CD4-positive, alpha-beta T cell (primary cell): ENCODE measurements at regions not wholly inside any gene's neighbourhood (a gene's known extent, or its start where the extent isn't known, plus 50 kb on each side); places are given as distances from the start of the nearest gene placed in this dataset.

Experiments
- ATAC-seq: fragments of 200-7000 bp; cut with Tn5 transposase; one replicate; pipeline ENCODE4 v1.10.0; 2022; ENCODE audit warnings: mild to moderate bottlenecking; ENCODE audit not compliant: poor library complexity
- CTCF ChIA-PET: fragments of 350-600 bp; sonication (Branson Sonifier 250); formaldehyde crosslinking; loops from one replicate; lab custom pipeline; 2021; ENCODE audit warnings: antibody characterized with exemption, inconsistent platforms; lab: Charles Lee
- POLR2A ChIA-PET: fragments of 350-600 bp; sonication (Branson Sonifier 250); formaldehyde crosslinking; loops from one replicate; lab custom pipeline; 2021; ENCODE audit warnings: antibody characterized with exemption, inconsistent platforms; lab: Charles Lee
- DNase-seq, 14 experiments: peaks; one replicate each; pipeline ENCODE4 v3.0.0-alpha.2; 2013 to 2020; ENCODE audit warnings: mixed read lengths in 2 of 14
- H3K27ac ChIP-seq, 2 donors: one replicate each; pipeline versions ENCODE4 v1.5.1 to v1.7.0; 2013; ENCODE audit warnings: low read length in 2 of 2, low read depth in 1 of 2, mild to moderate bottlenecking in 1 of 2
- H3K27me3 ChIP-seq, 2 experiments: 1 replicate in 1 of 2; 2 replicates in 1 of 2; pipeline versions ENCODE4 v1.6.1 to v1.7.0; 2013; ENCODE audit warnings: low read length in 2 of 2, control low read depth in 1 of 2, mild to moderate bottlenecking in 1 of 2, moderate library complexity in 1 of 2; ENCODE audit not compliant: insufficient read depth in 2 of 2, control insufficient read depth in 1 of 2
- H3K36me3 ChIP-seq: one replicate; pipeline ENCODE4 v1.6.1; 2013; ENCODE audit warnings: low read length, control low read depth; ENCODE audit not compliant: insufficient read depth
- H3K4me1 ChIP-seq: one replicate; pipeline ENCODE4 v1.6.1; 2013; ENCODE audit warnings: low read length, control low read depth; ENCODE audit not compliant: insufficient read depth
- H3K4me3 ChIP-seq: one replicate; pipeline ENCODE4 v1.5.1; 2013; ENCODE audit warnings: mild to moderate bottlenecking, low read length, moderate library complexity
- H3K9me3 ChIP-seq, 2 experiments: 1 replicate in 1 of 2; 2 replicates in 1 of 2; pipeline versions ENCODE4 v1.6.1 to v1.7.0; 2013; ENCODE audit warnings: low read length in 2 of 2, mild to moderate bottlenecking in 2 of 2, control low read depth in 1 of 2, moderate library complexity in 1 of 2; ENCODE audit not compliant: control insufficient read depth in 1 of 2, insufficient read depth in 1 of 2
- H3K27ac Mint-ChIP-seq: one replicate; pipeline ENCODE4 v1.8.0; 2020; ENCODE audit warnings: mixed read lengths
- H3K27me3 Mint-ChIP-seq: one replicate; pipeline ENCODE4 v1.8.0; 2021; ENCODE audit warnings: mixed read lengths
- H3K36me3 Mint-ChIP-seq: one replicate; pipeline ENCODE4 v1.8.0; 2021; ENCODE audit warnings: low read depth, mixed read lengths
- H3K4me1 Mint-ChIP-seq: one replicate; pipeline ENCODE4 v1.8.0; 2021; ENCODE audit warnings: low read depth, mixed read lengths
- H3K4me3 Mint-ChIP-seq: one replicate; pipeline ENCODE4 v1.8.0; 2020; ENCODE audit warnings: mild to moderate bottlenecking, mixed read lengths
- H3K9me3 Mint-ChIP-seq: one replicate; pipeline ENCODE4 v1.8.0; 2020; ENCODE audit warnings: mixed read lengths
- CTCF ChIP-seq: fragments of 200-600 bp; IDR thresholded peaks from one replicate; pipeline ENCODE4 v1.8.0; 2022; ENCODE audit warnings: antibody characterized with exemption, mild to moderate bottlenecking
- intact Hi-C, 2 experiments: fragments of 100-400 bp; cut with DNase I in 1 of 2; cut with micrococcal nuclease in 1 of 2; formaldehyde crosslinking; loops; one replicate each; pipeline versions ENCODE4 v1.15.1 to v1.9.0; 2023 to 2025; cut with DNase I, micrococcal nuclease

GRCh38 chr1:63099188-63099587 lies 223.2 kb upstream of the FOXD3 start:
- no peaks in the 10 kb centered on the region for H3K4me1 ChIP-seq
- Mint-ChIP-seq H3K27ac (no peak overlapping the region), H3K27me3 (peaks cover 21% of the 10 kb centered on the region), H3K9me3 (no peaks in the 10 kb centered on the region), H3K4me3 (no peak overlapping the region), H3K36me3 (no peaks in the 10 kb centered on the region), H3K4me1 (no peaks in the 10 kb centered on the region)
- ATAC-seq (no peak), DNase-seq (no peak)
- H3K27ac ChIP-seq, result no peak overlapping the region
- intact Hi-C loops, result no loop called here
- H3K27me3 ChIP-seq, result no peaks in the 10 kb centered on the region
- TF ChIP-seq CTCF, result no peak
- no peaks in the 10 kb centered on the region for H3K9me3 ChIP-seq
- ChIA-PET POLR2A (no interaction called here), CTCF (interaction anchor here (0.8 kb wide), 1 partner anchor 203 kb away, joined by 5 read pairs; no protein-coding TSS in a partner anchor)
- no peak overlapping the region for H3K4me3 ChIP-seq
- H3K36me3 ChIP-seq, result no peaks in the 10 kb centered on the region

GRCh38 chr1:63101336-63101735 lies 221.0 kb upstream of the FOXD3 start:
- ChIA-PET CTCF (no interaction called here), POLR2A (no interaction called here)
- Histone ChIP-seq H3K27me3 (no peaks in the 10 kb centered on the region), H3K27ac (no peak overlapping the region), H3K9me3 (no peaks in the 10 kb centered on the region), H3K4me1 (no peaks in the 10 kb centered on the region), H3K4me3 (no peak overlapping the region), H3K36me3 (no peaks in the 10 kb centered on the region)
- H3K9me3 Mint-ChIP-seq, result no peaks in the 10 kb centered on the region
- no peaks in the 10 kb centered on the region for H3K4me1 Mint-ChIP-seq
- H3K27me3 Mint-ChIP-seq, result peaks cover 19% of the 10 kb centered on the region
- no peak for ATAC-seq
- H3K4me3 Mint-ChIP-seq, result no peak overlapping the region
- intact Hi-C loops, result no loop called here
- no peak for DNase-seq
- no peak for TF ChIP-seq CTCF
- H3K36me3 Mint-ChIP-seq, result no peaks in the 10 kb centered on the region
- H3K27ac Mint-ChIP-seq, result no peak overlapping the region

GRCh38 chr1:63103682-63104081 lies 218.7 kb upstream of the FOXD3 start:
- H3K27ac Mint-ChIP-seq, result no peak overlapping the region
- CTCF ChIA-PET, result no interaction called here
- H3K9me3 ChIP-seq, result no peaks in the 10 kb centered on the region

More at GRCh38 chr1:63103682-63104081, 218.7 kb upstream of the FOXD3 start:
- Histone ChIP-seq H3K27me3 (peaks cover 0 to 3% of the 10 kb centered on the region in 2 experiments), H3K4me3 (no peak overlapping the region), H3K4me1 (no peaks in the 10 kb centered on the region), H3K36me3 (no peaks in the 10 kb centered on the region), H3K27ac (no peak overlapping the region)
- Mint-ChIP-seq H3K4me3 (no peak overlapping the region), H3K36me3 (no peaks in the 10 kb centered on the region), H3K4me1 (no peaks in the 10 kb centered on the region), H3K9me3 (no peaks in the 10 kb centered on the region), H3K27me3 (peaks cover 15% of the 10 kb centered on the region)
- DNase-seq, result no peak
- intact Hi-C loops, result no loop called here
- POLR2A ChIA-PET, result no interaction called here
- no peak for ATAC-seq
- no peak for TF ChIP-seq CTCF
